ENCODE measurements at regions not wholly inside any gene's neighbourhood (a gene's known extent, or its start where the extent isn't known, plus 50 kb on each side); places are given as distances from the start of the nearest gene placed in this dataset.

- TF ChIP-seq CTCF (conservative IDR thresholded peaks at IDR 0.05; ENCODE audit: low read depth, low read length): no peak
- TF ChIP-seq RFX5 (IDR thresholded peaks at IDR 0.05; ENCODE audit: low read depth, low read length): no peak
- TF ChIP-seq RCOR1 (IDR thresholded peaks at IDR 0.05; ENCODE audit: insufficient replicate concordance, low read length): no peak
- TF ChIP-seq POLR2A (IDR thresholded peaks at IDR 0.05; ENCODE audit: low read depth, low read length): no peak
- TF ChIP-seq NFE2L2 (IDR thresholded peaks at IDR 0.05; ENCODE audit: low read depth, low read length): no peak
- TF ChIP-seq MXI1 (IDR thresholded peaks at IDR 0.05; ENCODE audit: borderline replicate concordance, low read depth, low read length): no peak
- TF ChIP-seq ELK1 (IDR thresholded peaks at IDR 0.05; ENCODE audit: borderline replicate concordance, low read depth, low read length): no peak
- no peak for TF ChIP-seq BHLHE40 (IDR thresholded peaks at IDR 0.05; ENCODE audit: low read depth, low read length)
- TF ChIP-seq CEBPB (IDR thresholded peaks at IDR 0.05; ENCODE audit: low read depth, low read length): no peak
- TF ChIP-seq SMC3 (IDR thresholded peaks at IDR 0.05; ENCODE audit: low read depth, low read length): no peak
- TF ChIP-seq MAZ (IDR thresholded peaks at IDR 0.05; ENCODE audit: borderline replicate concordance, low read depth, low read length): no peak
Observed at GRCh38 chrX:107507093-107507743, 57.8 kb downstream of the FRMPD3 start.
